ENCODE measurements at regions not wholly inside any gene's neighbourhood (a gene's known extent, or its start where the extent isn't known, plus 50 kb on each side); places are given as distances from the start of the nearest gene placed in this dataset.

DNA sequence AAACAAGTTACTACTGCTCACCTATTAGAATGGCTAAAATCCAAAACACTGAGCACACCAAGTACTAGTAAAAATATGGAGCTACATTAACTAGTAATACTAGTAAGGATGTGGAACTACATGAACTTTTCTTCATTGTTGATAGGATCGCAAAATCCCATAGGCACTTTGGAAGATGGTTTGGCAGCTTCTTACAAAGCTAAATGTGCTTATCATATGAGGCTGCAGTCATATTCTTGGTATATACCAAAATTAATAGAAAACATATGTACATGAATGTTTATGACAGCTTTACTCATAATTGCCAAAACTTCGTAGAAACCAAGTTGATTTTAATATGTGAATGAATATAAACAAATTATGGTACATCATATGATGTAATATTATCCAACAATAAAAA is 366.8 kb upstream of the KCNMB2 start:
- TF ChIP-seq EZH2 (IDR thresholded peaks at IDR 0.05; ENCODE audit: borderline replicate concordance, low read depth, low read length, severe bottlenecking): no peak
- TF ChIP-seq, protein P1, sequence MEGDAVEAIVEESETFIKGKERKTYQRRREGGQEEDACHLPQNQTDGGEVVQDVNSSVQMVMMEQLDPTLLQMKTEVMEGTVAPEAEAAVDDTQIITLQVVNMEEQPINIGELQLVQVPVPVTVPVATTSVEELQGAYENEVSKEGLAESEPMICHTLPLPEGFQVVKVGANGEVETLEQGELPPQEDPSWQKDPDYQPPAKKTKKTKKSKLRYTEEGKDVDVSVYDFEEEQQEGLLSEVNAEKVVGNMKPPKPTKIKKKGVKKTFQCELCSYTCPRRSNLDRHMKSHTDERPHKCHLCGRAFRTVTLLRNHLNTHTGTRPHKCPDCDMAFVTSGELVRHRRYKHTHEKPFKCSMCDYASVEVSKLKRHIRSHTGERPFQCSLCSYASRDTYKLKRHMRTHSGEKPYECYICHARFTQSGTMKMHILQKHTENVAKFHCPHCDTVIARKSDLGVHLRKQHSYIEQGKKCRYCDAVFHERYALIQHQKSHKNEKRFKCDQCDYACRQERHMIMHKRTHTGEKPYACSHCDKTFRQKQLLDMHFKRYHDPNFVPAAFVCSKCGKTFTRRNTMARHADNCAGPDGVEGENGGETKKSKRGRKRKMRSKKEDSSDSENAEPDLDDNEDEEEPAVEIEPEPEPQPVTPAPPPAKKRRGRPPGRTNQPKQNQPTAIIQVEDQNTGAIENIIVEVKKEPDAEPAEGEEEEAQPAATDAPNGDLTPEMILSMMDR (IDR thresholded peaks at IDR 0.05; ENCODE audit: extremely low read depth in 1 of 2, insufficient read depth in 1 of 2, low read depth in 1 of 2, low read length in 2 of 2): no peak
- TF ChIP-seq POLR2A (IDR thresholded peaks at IDR 0.05; ENCODE audit: low read depth, low read length): no peak
